T-helper 17 cell (primary cell): ENCODE measurements at regions not wholly inside any gene's neighbourhood (a gene's known extent, or its start where the extent isn't known, plus 50 kb on each side); places are given as distances from the start of the nearest gene placed in this dataset.

Source experiments
- ATAC-seq: fragments of 150-1000 bp; cut with Tn5 transposase; 2 replicates; pipeline ENCODE4 v1.10.0; 2021; ENCODE audit warnings: mild to moderate bottlenecking, moderate library complexity
- DNase-seq, 3 donors: peaks; one replicate each; pipeline versions ENCODE4 v3.0.0 to v3.0.0-alpha.2; 2020 to 2021
- H3K9me3 ChIP-seq: one replicate; pipeline ENCODE4 v1.7.0; 2013; ENCODE audit warnings: low read length, mild to moderate bottlenecking; ENCODE audit not compliant: control insufficient read depth, poor library complexity, severe bottlenecking
- H3K27ac Mint-ChIP-seq: one replicate; pipeline ENCODE4 v1.8.0; 2022; ENCODE audit warnings: mild to moderate bottlenecking, moderate library complexity, mixed read lengths
- H3K27me3 Mint-ChIP-seq: one replicate; pipeline ENCODE4 v1.8.0; 2022; ENCODE audit warnings: mixed read lengths
- H3K36me3 Mint-ChIP-seq: one replicate; pipeline ENCODE4 v1.8.0; 2022; ENCODE audit warnings: low read depth, mixed read lengths
- H3K4me1 Mint-ChIP-seq: one replicate; pipeline ENCODE4 v1.8.0; 2022; ENCODE audit warnings: mild to moderate bottlenecking, mixed read lengths
- H3K4me3 Mint-ChIP-seq: one replicate; pipeline ENCODE4 v1.8.0; 2022; ENCODE audit warnings: mild to moderate bottlenecking, moderate library complexity, mixed read lengths

- Mint-ChIP-seq H3K27ac (no peak overlapping the region), H3K4me3 (no peak overlapping the region), H3K27me3 (no peaks in the 10 kb centered on the region), H3K4me1 (no peaks in the 10 kb centered on the region), H3K36me3 (peaks cover 6% of the 10 kb centered on the region)
- DNase-seq: no peak
- no peaks in the 10 kb centered on the region for H3K9me3 ChIP-seq
- no peak for ATAC-seq
These were observed 125.4 kb downstream of the PFKFB3 start for GRCh38 chr10:6327961-6328698.

- H3K9me3 ChIP-seq: no peaks in the 10 kb centered on the region
These were observed 126.1 kb downstream of the PFKFB3 start for GRCh38 chr10:6328699-6329423.

DNA sequence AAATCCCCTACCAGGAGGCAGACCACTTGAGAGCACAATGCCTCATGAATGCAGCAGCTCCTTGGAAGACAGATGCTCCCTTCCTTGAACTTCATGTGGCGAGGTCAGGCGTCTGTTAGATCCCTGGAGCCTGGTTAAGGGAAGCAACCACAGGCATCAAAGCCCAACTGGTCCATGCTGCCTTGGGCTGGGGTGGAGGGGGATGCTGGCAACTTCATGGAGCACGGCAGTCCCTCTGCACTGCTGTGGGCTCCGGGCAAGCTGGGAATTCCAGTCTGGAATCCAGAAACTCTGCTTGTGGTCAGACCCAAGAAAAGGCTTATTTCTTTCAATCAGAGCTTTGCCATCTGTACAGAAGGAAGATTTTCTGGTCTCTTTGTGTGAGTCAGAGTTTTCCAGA, 130.4 kb downstream of the PFKFB3 start:
- H3K27me3 Mint-ChIP-seq: no peaks in the 10 kb centered on the region

More at GRCh38 chr10:6328699-6329423, 126.1 kb downstream of the PFKFB3 start:
- DNase-seq: no peak
- Mint-ChIP-seq H3K27ac (no peak overlapping the region), H3K36me3 (peaks cover 6% of the 10 kb centered on the region), H3K27me3 (no peaks in the 10 kb centered on the region), H3K4me3 (no peak overlapping the region), H3K4me1 (no peaks in the 10 kb centered on the region)
- no peak for ATAC-seq

DNA sequence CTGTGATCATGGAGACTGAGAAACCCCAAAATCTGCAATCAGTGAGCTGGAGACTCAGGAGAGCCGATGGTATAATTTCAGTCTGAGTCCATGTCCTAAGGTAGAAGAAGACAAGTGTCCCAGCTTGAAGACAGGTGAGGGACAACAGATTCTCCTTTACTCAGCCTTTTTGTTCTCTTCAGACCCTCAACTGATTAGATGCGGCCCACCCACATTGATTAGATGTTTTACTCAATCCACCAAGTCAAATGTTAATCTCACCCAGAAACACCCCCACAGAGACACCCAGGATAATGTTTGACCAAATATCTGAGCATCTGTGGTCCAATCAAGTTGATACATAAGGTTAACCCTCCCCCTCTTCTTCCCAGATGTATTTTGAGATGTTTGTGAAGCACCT, 131.2 kb downstream of the PFKFB3 start:
- no peak for ATAC-seq
- H3K27me3 Mint-ChIP-seq: no peaks in the 10 kb centered on the region
- H3K4me1 Mint-ChIP-seq: peaks cover 3% of the 10 kb centered on the region
- H3K36me3 Mint-ChIP-seq: peaks cover 8% of the 10 kb centered on the region
- H3K9me3 ChIP-seq: no peaks in the 10 kb centered on the region
- H3K27ac Mint-ChIP-seq: no peak overlapping the region
- no peak for DNase-seq
- no peak overlapping the region for H3K4me3 Mint-ChIP-seq

More for the DNA sequence above, 130.4 kb downstream of the PFKFB3 start:
- peaks cover 8% of the 10 kb centered on the region for H3K36me3 Mint-ChIP-seq
- ATAC-seq: no peak
- no peak overlapping the region for H3K27ac Mint-ChIP-seq
- no peak overlapping the region for H3K4me3 Mint-ChIP-seq
- no peak for DNase-seq
- no peaks in the 10 kb centered on the region for H3K9me3 ChIP-seq
- peaks cover 3% of the 10 kb centered on the region for H3K4me1 Mint-ChIP-seq

GRCh38 chr10:6336016-6336415, 133.3 kb downstream of the PFKFB3 start:
- H3K27me3 Mint-ChIP-seq: no peaks in the 10 kb centered on the region
- H3K27ac Mint-ChIP-seq: peak overlapping the region; percentile 34
- no peak overlapping the region for H3K4me3 Mint-ChIP-seq
- no peak for DNase-seq
- H3K4me1 Mint-ChIP-seq: peaks cover 5% of the 10 kb centered on the region
- H3K36me3 Mint-ChIP-seq: peaks cover 6% of the 10 kb centered on the region
- H3K9me3 ChIP-seq: no peaks in the 10 kb centered on the region
- ATAC-seq: no peak

DNA sequence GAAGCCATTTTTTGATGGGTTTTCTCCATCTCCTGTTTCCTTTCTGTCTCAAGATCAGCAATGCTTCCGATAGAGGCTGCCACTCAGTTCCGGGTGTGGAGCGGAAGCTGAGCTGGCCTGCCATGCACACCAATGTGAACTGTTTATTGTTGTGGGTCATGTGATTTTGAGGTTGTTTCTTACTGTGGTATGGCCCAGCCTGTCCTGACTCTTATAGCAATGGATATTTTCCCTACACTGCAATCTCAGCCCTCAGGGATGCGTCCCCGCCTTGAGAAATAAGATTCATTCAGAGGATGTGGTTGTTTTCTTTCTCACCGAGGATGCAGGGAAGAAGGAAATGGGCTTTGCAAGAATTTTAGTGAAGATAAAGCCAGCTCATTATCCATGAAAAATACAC, 134.7 kb downstream of the PFKFB3 start:
- no peak for DNase-seq

GRCh38 chr10:6338361-6338760, 135.6 kb downstream of the PFKFB3 start:
- no peaks in the 10 kb centered on the region for H3K27me3 Mint-ChIP-seq
- no peaks in the 10 kb centered on the region for H3K9me3 ChIP-seq
- no peak for DNase-seq
- H3K4me3 Mint-ChIP-seq: no peak overlapping the region
- no peak for ATAC-seq
- peaks cover 2% of the 10 kb centered on the region for H3K36me3 Mint-ChIP-seq
- H3K27ac Mint-ChIP-seq: peak overlapping the region; percentile 86
- peaks cover 7% of the 10 kb centered on the region for H3K4me1 Mint-ChIP-seq

More for the DNA sequence above, 134.7 kb downstream of the PFKFB3 start:
- no peaks in the 10 kb centered on the region for H3K9me3 ChIP-seq
- no peak for ATAC-seq
- Mint-ChIP-seq H3K36me3 (peaks cover 2% of the 10 kb centered on the region), H3K4me3 (no peak overlapping the region), H3K27me3 (no peaks in the 10 kb centered on the region), H3K4me1 (peaks cover 5% of the 10 kb centered on the region), H3K27ac (no peak overlapping the region)

- ATAC-seq: no peak
- Mint-ChIP-seq H3K27ac (no peak overlapping the region), H3K4me3 (no peak overlapping the region), H3K4me1 (peaks cover 7% of the 10 kb centered on the region), H3K36me3 (peaks cover 2% of the 10 kb centered on the region), H3K27me3 (no peaks in the 10 kb centered on the region)
- H3K9me3 ChIP-seq: no peaks in the 10 kb centered on the region
- DNase-seq: no peak
These were observed 137.2 kb downstream of the PFKFB3 start for GRCh38 chr10:6339891-6340290.

DNA sequence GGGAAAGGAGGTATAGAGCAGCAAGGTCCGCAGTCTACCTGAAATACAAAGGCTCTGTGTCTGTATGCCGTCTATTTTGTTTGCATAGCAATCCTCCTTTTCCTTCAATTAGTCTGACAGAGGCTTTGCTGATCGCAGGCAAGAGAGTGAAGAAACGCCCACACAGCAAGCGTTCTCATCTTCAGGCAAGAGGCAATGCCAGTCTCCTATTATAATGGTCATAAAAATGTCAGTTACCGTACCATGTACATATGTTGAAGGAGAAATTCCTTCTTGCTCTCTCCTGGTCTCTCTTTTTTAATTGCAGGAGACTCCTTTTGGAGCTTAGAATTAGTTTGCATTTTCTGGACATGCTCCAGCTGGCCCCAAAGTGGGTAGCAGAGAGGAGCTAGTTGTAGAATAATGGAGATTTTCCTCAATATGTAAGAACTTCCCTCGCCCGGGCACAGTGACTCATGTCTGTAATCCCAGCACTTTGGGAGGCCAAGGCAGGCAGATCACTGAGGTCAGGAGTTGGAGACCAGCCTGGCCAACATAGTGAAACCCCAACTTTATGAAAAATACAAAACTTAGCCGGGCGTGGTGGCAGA, 139.5 kb downstream of the PFKFB3 start:
- ATAC-seq (no peak), DNase-seq (no peak)
- Mint-ChIP-seq H3K27ac (peak overlapping the region; percentile 57), H3K4me1 (peaks cover 14% of the 10 kb centered on the region), H3K27me3 (no peaks in the 10 kb centered on the region), H3K36me3 (no peaks in the 10 kb centered on the region), H3K4me3 (no peak overlapping the region)
- H3K9me3 ChIP-seq: no peaks in the 10 kb centered on the region

- peaks cover 26% of the 10 kb centered on the region for H3K4me1 Mint-ChIP-seq
- H3K36me3 Mint-ChIP-seq: no peaks in the 10 kb centered on the region
- ATAC-seq (no peak), DNase-seq (no peak)
- no peaks in the 10 kb centered on the region for H3K27me3 Mint-ChIP-seq
- no peak overlapping the region for H3K27ac Mint-ChIP-seq
- H3K4me3 Mint-ChIP-seq: no peak overlapping the region
- H3K9me3 ChIP-seq: no peaks in the 10 kb centered on the region
These were observed 140.7 kb downstream of the PFKFB3 start for GRCh38 chr10:6343305-6344010.

DNA sequence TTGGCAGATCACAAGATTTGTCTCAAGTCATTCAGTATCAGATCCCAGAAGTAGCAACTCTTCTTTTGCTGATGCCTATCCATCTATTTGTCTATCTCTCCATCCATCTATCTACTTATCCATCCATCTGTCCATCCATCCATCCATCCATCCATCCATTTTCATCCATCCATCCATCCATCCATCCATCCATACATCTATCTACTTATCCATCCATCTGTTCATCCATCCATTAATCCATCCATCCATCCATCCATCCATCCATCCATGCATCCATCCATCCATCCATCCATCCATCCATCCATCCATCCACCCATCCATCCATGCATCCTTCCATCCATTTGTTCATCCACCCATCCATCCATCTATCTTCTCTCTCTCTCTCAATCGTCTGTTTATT, 142.7 kb downstream of the PFKFB3 start:
- H3K36me3 Mint-ChIP-seq: no peaks in the 10 kb centered on the region
- H3K27ac Mint-ChIP-seq: peak overlapping the region; percentile 59
- H3K4me1 Mint-ChIP-seq: peaks cover 36% of the 10 kb centered on the region
- DNase-seq (no peak), ATAC-seq (no peak)
- H3K27me3 Mint-ChIP-seq: no peaks in the 10 kb centered on the region
- H3K9me3 ChIP-seq: no peaks in the 10 kb centered on the region
- no peak overlapping the region for H3K4me3 Mint-ChIP-seq

DNA sequence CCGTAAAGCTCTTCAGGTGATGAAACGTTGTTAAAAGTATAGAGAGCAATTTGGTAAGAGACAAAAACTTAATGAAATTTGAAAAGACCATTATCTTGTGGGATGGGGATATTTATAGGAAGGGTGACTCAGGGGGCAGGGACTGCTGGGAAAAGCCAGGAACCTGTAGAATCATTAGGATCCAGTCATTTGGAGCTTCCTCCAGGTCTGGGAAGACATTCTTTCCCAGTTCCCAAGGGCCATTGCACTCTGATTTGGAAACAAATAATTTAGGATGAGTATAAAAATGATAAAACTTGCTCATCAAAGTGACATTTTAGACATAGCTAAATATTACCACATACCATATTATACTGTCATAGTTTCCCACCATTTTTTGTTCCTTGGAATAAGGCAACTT, 143.9 kb downstream of the PFKFB3 start:
- Mint-ChIP-seq H3K36me3 (no peaks in the 10 kb centered on the region), H3K27ac (peak overlapping the region; percentile 98), H3K4me3 (peak overlapping the region; percentile 47), H3K4me1 (peaks cover 34% of the 10 kb centered on the region), H3K27me3 (no peaks in the 10 kb centered on the region)
- H3K9me3 ChIP-seq: no peaks in the 10 kb centered on the region
- DNase-seq: no peak
- ATAC-seq: no peak

- DNase-seq (peak; percentile 54 to 67 (median 56)), ATAC-seq (peak; percentile 77)
- H3K36me3 Mint-ChIP-seq: no peaks in the 10 kb centered on the region
- peaks cover 37% of the 10 kb centered on the region for H3K4me1 Mint-ChIP-seq
- H3K27ac Mint-ChIP-seq: peak overlapping the region; percentile 98
- H3K4me3 Mint-ChIP-seq: peak overlapping the region; percentile 83
- H3K9me3 ChIP-seq: no peaks in the 10 kb centered on the region
- no peaks in the 10 kb centered on the region for H3K27me3 Mint-ChIP-seq
These were observed 144.7 kb downstream of the PFKFB3 start for GRCh38 chr10:6347391-6347951.
